NCI-H1105 (cell line): ENCODE measurements at regions not wholly inside any gene's neighbourhood (a gene's known extent, or its start where the extent isn't known, plus 50 kb on each side); places are given as distances from the start of the nearest gene placed in this dataset.
"Not testable (repeated sequence)": the region's sequence is repeated elsewhere in the genome, so short reads cannot be mapped to it uniquely, and the experiment has no call there.

Experiments used
- DNase-seq: peaks from one replicate; lab custom pipeline; 2025; lab: John Stamatoyannopoulos, UW

GRCh38 chr6:8914700-8915099, 479.4 kb upstream of the SLC35B3 start:
- DNase-seq = no peak

- no peak for DNase-seq
These were observed 473.3 kb upstream of the SLC35B3 start for GRCh38 chr6:8908638-8909037.

GRCh38 chr6:8906699-8907098, 471.4 kb upstream of the SLC35B3 start:
- no peak for DNase-seq

- DNase-seq = no peak
These were observed 470.4 kb upstream of the SLC35B3 start for GRCh38 chr6:8905757-8906156.

GRCh38 chr6:8904754-8905153, 469.4 kb upstream of the SLC35B3 start:
- no peak for DNase-seq

- DNase-seq = no peak
These were observed 464.7 kb upstream of the SLC35B3 start for GRCh38 chr6:8900056-8900455.

GRCh38 chr6:8889514-8889913, 454.2 kb upstream of the SLC35B3 start:
- DNase-seq = no peak

- no peak for DNase-seq
These were observed 453.1 kb upstream of the SLC35B3 start for GRCh38 chr6:8888468-8888867.

GRCh38 chr6:8881663-8882062, 446.3 kb upstream of the SLC35B3 start:
- DNase-seq = no peak

GRCh38 chr6:8879334-8879733, 444.0 kb upstream of the SLC35B3 start:
- DNase-seq = no peak

GRCh38 chr6:8875986-8876385, 440.6 kb upstream of the SLC35B3 start:
- no peak for DNase-seq

GRCh38 chr6:8872589-8872988, 437.2 kb upstream of the SLC35B3 start:
- no peak for DNase-seq

GRCh38 chr6:8865451-8865850, 430.1 kb upstream of the SLC35B3 start:
- DNase-seq = no peak

- DNase-seq = no peak
These were observed 425.3 kb upstream of the SLC35B3 start for GRCh38 chr6:8860671-8861070.

- DNase-seq = no peak
These were observed 424.2 kb upstream of the SLC35B3 start for GRCh38 chr6:8859501-8859900.

GRCh38 chr6:8858854-8859331, 423.5 kb upstream of the SLC35B3 start:
- no peak for DNase-seq

GRCh38 chr6:8857160-8857559, 421.8 kb upstream of the SLC35B3 start:
- DNase-seq = no peak

- no peak for DNase-seq
These were observed 420.1 kb upstream of the SLC35B3 start for GRCh38 chr6:8855411-8855810.

- no peak for DNase-seq
These were observed 417.0 kb upstream of the SLC35B3 start for GRCh38 chr6:8852332-8852731.

- DNase-seq = not testable (repeated sequence)
These were observed 411.3 kb upstream of the SLC35B3 start for GRCh38 chr6:8846680-8847079.

- DNase-seq = no peak
These were observed 410.3 kb upstream of the SLC35B3 start for GRCh38 chr6:8845690-8846089.

GRCh38 chr6:8844968-8845367, 409.6 kb upstream of the SLC35B3 start:
- DNase-seq = no peak

GRCh38 chr6:8839626-8840025, 404.3 kb upstream of the SLC35B3 start:
- DNase-seq = no peak

- no peak for DNase-seq
These were observed 402.0 kb upstream of the SLC35B3 start for GRCh38 chr6:8837343-8837742.

- DNase-seq = not testable (repeated sequence)
These were observed 397.4 kb upstream of the SLC35B3 start for GRCh38 chr6:8832695-8833094.
